HG02840 (cell line): ENCODE measurements at regions not wholly inside any gene's neighbourhood (a gene's known extent, or its start where the extent isn't known, plus 50 kb on each side); places are given as distances from the start of the nearest gene placed in this dataset.
"Not testable (repeated sequence)": the region's sequence is repeated elsewhere in the genome, so short reads cannot be mapped to it uniquely, and the experiment has no call there.

Experiments
- ATAC-seq: cut with Tn5 transposase; IDR thresholded peaks from one replicate; pipeline ENCODE4 v1.9.1; 2021; ENCODE audit warnings: mild to moderate bottlenecking, moderate library complexity, moderate number of reproducible peaks; ENCODE audit not compliant: unreplicated experiment, low FRiP score

DNA sequence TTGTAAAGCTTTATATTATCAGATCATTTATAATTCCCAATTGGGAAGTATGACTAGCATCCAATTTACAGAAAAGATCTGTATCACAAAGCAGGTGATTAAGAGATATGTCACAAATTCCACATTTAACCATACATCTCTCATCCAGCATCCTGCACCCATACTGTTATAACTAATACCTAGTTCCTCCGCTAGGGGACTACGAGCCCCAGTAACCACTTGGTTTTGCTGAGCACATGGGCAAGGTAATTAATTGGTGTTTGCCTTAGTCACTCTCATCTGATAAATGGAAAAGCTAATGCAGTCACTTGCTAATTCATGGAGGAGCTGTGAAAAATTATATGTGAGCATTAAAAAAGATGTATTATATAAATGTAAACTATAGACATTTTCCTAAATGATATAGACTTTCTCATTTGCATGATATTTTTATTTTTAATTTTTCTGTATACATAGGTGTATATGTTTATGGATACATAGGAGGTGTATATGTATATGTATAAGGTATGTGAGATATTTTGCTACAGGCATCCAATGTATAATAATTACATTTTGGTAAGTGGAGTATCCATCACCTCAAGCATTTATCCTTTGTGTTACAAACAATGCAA, 1031.8 kb downstream of the GALC start:
- ATAC-seq: no peak

DNA sequence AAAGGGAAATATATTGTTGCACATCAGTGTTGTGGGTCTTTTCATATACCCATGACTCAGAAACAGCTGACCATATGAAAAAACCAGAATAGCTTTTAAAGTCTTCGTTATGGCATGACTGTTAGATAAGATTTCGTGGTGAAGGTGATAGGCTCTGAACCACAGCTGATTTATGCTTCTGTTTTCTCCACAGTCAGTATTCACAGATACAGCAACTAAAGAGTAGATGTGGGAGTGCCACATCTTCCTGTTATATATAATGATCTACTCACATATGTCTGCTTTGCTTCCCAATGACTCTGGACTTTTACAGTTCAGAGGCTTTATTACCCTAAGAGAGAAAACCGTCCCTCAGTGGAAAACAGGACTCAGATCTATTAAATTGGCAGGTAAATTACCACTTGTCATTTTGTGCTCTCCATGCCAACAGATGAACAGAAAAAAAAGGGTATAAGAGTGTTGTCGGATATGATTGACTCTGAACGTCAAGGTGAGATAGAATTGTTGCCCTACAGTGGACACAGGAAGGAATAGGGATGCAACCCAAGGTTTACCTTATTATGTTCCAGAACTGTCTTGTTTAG, 1037.1 kb downstream of the GALC start:
- ATAC-seq: no peak

DNA sequence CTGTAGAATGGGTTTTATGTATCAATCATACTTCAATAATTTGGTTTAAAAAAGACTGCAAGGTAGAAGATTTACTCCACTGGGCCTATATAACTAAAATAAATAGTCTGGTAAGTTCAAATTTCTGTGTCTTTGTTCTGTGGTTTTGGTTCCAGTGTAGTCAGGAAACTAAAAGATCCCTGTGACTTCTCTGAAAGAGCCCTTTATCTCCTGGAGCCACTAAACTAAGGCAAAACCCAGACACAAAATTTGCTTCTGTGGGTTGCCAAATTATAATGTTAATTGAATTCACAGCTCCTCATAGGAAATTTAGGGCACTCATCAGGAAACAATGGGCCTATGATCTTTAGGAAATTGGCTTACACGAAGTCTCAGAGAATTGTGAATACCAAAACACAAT, 1038.4 kb downstream of the GALC start:
- no peak for ATAC-seq

DNA sequence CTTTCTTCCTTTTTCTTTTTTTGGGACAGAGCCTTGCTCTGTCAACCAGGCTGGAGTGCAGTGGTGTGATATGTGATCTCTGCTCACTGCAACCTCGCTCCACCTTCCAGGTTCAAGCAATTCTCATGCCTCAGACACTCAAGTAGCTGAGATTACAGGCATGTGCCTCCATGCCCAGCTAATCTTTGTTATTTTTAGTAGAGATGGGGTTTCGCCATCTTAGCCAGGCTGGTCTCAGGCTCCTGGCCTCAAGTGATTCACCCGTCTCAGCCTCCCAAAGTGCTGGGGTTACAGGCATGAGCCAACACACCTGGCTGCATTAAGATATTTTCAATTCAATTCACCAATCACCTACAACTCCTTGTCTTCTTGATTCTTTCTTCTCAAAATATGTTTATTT, 1046.5 kb downstream of the GALC start:
- no peak for ATAC-seq

DNA sequence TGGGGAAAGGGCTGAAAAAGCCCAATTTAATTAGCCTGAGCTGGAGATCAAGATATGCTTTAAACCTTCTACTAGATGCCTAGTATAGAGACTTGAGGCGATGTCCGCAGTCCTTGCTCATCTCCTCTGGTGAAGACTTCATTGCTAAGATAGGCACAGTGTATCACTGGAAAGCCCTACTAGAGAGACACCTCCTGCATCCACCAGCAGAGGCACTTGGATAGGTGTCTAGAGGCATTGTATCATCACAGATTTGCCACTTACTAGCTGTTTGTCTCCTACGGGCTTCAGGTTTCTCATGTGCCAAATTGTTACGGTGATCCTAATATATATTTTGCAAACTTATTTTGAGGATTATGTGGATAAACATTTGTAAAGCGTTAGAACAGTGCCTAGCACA, 1048.5 kb downstream of the GALC start:
- no peak for ATAC-seq

DNA sequence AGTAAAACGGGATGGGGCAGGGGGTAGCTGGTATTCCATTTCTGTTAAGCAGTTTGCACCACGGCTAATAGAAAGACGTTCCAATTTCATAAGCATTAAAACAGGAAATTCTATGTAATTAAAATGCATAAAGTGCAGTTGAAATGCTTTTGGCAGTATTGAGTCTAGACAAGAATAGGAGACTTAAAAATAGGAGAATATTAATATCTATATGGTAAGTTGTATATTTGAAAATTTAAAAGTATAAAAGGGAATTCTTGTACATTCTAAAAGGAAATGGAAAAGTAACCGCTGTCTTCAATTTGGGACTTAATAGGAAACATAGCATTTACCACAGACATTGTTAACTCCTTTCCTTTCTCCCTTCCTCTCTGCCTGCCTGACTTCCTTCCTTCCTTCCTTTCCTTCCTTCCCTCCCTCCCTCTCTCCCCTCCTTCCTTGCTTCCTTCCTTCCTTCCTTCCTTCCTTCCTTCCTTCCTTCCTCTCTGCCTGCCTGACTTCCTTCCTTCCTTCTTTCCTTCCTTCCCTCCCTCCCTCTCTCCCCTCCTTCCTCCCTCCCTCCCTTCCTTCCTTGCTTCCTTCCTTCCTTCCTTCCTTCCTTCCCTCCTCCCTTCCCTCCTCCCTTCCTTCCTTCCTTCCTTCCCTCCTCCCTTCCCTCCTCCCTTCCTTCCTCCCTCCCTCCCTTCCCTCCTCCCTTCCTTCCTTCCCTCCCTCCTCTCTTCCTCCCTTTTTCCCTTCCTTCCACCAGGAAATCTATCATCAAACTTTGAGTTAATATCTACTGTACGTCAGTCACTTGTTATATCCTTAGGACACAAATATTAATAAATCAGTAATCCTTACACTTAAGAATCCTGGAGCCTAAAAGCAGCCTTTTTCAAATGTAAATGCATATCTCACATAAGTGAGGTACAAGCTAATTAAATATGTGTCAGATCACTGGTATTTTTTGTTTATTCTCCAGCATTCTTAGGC, 1049.3 kb downstream of the GALC start:
- ATAC-seq: no peak

DNA sequence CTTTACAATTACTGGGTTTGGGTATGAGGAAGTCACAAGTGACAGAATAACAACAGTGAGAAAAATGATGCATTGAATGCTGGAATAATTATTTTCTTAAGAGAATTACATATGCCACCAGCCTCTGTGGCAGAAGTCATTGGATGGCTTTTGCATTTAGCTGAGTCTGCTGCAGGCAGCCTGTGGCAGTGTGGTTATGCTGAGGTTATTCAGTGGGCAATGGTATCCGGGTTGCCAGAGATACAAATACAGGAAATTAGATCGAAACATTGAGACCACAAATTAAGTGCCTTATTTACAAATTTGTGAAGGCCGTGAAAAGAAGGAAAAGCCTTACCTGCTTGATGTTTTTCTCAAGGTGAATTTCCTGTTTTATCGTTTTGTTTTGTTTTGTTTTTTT, 1050.0 kb downstream of the GALC start:
- no peak for ATAC-seq

DNA sequence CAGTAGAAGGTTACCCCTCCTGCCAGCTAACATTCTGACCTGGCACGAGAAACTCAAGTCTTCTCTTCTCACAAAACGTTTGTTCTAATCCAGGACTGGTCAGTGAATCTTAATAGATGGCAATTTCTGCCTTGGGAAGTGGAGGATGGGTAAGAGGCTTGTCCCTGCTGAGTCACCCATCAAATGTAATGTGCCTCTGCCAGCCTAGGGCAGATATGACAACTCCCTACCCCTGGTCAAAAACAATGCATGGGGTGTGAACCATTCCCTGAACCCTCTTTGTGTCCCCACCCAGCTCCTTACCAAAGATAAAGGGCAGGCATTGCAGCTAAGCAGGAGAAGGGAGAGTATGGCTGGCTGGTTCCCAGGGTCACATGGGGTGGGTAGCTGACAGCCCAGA, 1052.9 kb downstream of the GALC start:
- no peak for ATAC-seq

DNA sequence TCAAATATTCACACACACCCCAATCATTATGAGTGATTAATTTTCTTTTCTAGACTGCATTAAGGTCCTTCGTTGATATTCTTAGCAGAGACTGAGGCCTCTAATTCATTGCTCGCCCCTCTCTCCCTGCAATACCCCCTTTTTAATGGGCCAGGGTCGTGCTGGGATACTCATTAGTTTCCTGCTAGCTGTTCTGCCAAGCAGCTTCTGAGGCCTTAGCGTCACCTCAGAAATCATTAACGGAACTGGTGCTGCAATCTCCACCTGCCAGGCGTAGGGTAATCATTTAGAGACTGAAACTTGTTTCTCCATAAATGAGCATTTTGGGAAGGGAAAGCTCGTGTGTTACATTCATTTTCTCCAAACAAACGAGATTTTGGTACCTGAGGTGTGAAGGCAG, 1054.7 kb downstream of the GALC start:
- ATAC-seq: no peak

DNA sequence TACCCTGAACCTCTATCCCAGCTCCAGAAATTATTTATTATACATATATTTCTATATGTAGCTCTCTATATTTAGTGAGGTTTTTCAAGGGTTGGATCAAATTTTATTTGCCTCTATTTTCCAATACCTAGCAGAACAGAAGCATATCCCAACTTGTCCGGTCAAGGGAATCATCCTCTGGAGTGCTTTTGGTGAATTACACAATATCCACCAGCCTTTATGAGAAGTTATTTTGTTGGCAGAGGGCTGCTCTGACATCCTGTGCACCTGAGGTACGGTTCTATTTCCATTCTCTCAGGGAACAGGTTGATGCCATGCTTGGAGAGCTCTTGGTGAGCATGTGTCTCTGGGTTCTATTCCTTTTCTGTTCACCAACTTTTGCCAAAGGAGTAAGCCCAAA, 1056.4 kb downstream of the GALC start:
- ATAC-seq: no peak

DNA sequence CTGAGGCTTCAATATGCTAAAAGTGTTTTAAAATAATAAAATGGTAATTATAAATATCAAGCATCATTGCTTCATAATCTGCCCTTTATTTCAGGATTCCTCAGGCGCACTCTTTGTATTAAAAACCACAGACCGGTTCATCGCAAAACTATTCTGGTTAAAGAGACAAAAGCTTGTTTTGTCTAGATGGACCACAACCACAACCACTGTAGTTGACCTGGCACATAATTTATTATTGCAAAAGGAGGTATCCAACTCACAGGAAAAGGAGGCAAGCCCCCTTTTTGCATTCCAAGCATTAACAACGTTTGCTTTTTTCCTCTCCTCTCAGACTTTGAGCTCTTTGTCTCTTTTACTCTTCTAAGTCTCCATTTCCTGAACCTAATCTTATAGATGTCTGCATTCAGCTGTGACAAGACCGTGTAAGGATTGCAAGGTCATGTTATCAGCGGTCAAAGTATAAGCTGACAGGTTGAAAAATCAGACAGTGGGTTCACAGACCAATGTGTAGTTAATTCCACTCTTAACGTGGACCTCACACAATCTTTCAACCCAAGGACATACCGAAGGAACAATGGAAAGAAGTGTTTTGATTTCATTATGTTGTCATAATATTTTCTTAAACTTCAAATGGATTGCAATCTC, 1057.6 kb downstream of the GALC start:
- no peak for ATAC-seq

DNA sequence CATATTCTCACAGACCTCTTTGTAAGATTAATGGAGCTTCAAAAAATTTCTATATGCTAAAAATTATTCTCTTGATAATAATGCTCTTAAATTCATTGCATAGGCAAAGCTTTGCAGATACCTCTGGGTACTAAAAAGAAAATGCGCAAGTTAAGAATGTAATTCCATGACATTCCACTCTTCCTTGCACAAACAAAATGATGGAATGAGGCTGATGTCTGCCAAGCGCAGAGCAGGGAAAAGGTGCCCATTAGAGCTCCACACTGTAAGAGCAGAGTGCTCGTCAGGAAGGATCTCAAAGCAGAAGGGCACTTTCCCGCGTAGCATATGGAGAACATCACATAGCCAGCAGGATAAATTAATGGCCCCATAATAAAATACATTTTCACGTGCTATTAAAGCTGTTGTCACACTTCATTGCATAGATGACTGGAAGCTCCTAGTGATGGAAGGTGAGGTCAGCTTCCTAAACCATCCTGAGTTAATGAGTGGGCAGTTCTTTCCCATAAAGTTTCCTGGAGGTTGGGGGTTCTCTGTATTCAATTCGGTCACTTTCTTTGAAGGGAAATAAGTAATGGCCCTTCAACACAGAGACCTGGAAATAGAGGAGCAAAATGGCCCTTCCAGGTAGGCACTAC, 1058.9 kb downstream of the GALC start:
- ATAC-seq: no peak

DNA sequence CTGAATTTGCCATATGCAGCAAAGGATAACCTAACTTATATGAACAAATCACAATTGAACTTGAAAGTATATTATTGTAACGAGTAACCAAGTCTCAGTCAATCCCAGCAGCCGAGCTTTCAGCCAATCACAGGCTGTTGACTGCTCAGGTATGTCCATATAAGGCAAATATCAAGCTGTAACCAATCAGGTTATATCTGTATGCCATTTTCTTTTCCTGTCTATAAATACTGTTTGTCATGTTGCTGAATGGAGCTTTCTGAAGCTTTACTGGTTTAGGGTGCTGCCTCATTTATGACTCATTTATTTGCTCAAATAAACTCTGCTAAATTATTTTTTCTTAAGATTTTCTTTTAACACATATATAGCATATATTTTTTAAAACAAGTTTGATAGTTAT, 1059.5 kb downstream of the GALC start:
- no peak for ATAC-seq

DNA sequence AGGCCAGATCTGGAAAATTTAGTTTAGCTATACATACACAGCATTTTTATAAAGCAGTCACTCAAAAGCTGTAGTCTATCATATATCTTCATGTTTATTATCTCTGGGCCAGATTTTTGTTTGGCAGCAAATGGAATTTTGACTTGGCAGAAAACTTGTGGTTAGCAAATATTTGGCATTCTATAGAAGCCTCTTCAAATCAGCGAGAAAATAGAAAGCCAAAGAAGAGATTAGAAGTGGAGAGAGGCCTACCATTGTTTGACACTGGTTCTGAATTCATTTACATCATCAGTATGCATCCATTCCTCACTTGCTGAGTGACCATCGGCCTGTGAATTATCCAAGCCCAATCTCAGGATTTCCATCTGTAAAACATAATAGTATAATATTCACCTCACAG, 1077.6 kb downstream of the GALC start:
- ATAC-seq: no peak

DNA sequence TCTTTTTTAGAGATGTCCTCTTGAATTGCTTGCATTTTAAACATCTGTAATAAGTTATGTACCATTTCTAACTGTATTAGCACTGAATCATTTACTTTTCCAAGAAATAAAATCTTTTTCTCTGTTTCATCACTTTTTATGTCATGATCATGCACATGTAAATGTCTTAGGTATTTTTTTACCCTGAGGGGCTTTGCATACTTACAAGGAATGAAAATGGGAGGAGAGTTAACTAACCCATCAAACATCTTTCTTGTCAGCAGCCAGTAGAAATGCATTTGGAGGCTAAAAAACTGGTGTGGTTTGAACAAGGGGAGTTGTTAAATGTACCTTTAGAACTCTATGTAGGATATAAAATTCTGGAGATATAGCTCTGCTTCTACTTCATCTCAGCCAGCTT, 1080.3 kb downstream of the GALC start:
- no peak for ATAC-seq

DNA sequence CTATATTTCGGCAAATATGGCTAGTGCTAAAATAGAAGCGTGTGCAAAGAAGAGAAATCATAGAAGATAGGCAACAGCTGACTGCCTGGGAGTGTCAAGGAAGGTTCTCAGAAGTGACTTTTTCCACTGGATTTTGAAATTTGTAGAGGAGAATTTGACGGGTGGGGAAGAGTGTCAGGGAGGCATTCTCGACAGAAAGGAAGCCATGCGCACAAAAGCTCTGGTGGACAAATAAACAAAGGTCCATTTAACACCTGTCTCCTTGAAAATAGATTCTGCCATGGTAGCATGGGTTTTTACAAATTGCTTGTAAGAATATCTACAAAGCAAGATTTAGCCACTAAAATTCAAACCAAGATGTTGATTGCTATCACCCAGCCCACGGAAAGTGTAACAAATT, 1081.5 kb downstream of the GALC start:
- ATAC-seq: no peak

DNA sequence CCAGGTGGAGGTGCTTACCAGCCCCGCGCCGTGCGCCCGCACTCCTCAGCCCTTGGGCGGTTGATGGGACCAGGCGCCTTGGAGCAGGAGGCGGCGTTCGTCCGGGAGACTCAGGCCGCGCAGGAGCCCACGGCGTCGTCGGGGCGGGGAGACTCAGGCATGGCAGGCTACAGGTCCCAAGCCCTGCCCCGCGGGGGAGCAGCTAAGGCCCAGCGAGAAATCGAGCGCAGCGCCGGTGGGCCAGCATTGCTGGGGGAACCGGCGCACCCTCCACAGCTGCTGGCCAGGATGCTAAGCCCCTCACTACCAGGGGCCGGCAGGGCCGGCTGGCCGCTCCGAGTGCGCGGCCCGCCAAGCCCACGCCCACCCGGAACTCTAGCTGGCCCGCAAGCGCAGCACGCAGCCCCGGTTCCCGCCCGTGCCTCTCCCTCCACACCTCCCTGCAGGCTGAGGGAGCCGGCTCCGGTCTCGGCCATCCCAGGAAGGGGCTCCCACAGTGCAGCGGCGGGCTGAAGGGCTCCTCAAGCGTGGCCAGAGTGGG, 1087.5 kb downstream of the GALC start:
- not testable (repeated sequence) for ATAC-seq

DNA sequence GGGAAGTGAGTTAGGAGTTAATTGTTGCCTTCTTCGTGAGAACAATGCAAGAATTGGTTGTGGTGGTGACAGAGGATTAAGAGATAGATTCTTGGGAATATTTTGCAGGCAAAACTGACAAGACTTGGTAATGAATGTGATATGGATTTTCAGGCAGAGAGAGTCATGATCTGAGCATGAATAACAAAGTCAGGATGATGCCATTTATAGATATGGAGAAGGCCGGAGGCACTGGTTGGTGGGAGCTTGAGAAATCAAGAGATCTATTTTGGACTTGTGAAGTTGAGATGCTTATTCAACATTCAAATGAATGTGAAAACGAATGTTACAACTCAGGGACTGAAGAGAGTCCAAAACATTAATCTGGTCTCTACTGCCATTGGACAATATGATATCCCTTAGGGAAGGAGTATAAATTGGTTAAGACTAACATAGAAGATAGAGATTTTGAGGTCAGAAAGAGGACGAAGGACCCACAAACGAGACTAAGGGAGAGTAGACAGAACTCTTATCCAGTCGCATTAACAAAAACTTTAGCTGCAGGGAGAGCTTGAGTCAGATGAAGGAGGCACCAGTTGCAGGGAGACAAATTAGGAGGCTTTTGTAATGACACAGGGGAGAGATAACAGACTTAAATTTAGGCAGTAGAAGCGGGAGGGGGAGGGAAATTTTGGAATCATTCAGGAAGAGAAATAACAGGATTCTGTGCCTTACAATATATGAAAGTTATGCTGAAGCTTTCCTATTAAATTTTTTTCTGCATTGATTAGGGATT, 1090.6 kb downstream of the GALC start:
- ATAC-seq: no peak

DNA sequence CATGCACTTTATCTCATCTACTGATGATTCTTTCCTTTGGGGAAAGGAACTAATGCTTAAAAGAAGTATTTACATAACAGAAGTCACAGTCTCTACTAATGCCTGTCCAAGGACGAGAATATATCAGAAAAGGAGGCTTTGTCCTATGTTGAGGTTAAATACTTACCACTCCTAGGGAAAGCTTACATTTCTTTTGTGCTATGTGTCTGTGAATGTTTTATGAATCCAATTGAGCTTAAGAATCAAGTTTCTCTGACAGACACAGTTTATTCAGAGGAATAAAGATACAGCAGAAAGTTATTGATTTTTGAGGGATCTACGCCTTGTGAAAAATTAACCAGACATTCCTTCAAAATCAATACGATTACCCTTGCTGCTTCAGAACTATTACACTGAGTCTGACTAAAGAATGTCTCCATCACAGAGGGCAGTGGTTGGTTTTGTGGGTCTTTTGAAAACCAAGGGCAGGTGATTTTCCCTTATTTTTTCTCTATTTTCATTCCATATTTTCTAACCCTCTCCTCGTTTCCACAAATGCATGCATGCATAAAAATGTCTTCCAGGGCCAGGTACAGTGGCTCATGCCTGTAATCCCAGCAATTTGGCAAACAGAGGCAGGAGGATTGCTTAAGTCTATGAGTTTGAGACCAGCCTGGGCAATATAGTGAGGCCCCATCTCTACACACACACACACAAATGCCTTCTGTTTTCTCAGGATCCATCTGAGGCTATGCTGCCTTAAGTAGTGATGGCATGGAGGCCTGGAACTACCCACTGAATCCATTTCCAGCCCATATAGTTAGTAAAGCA, 1095.1 kb downstream of the GALC start:
- no peak for ATAC-seq
